ENCODE measurements at regions not wholly inside any gene's neighbourhood (a gene's known extent, or its start where the extent isn't known, plus 50 kb on each side); places are given as distances from the start of the nearest gene placed in this dataset.

- H3K9ac ChIP-seq (ENCODE audit: low read depth in 1 of 2, low read length in 2 of 2), result no peak overlapping the region
- DNase-seq (ENCODE audit: low spot score), result no peak
- H3K27ac ChIP-seq (ENCODE audit: low read depth in 1 of 2, low read length in 2 of 2), result no peak overlapping the region
- no peaks in the 10 kb centered on the region for H3K4me1 ChIP-seq (ENCODE audit: control insufficient read depth in 4 of 4, insufficient read depth in 4 of 4, low read length in 3 of 4)
- H3K36me3 ChIP-seq (ENCODE audit: control insufficient read depth in 4 of 4, insufficient read depth in 3 of 4, low read depth in 1 of 4, low read length in 3 of 4), result no peaks in the 10 kb centered on the region
- WGBS, result 75% methylated on average over 3 of the region's 3 CpGs
- no peak for TF ChIP-seq GABPA (IDR thresholded peaks at IDR 0.05 in 1 of 2, conservative IDR thresholded peaks at IDR 0.05 in 1 of 2)
- TF ChIP-seq, protein P1, sequence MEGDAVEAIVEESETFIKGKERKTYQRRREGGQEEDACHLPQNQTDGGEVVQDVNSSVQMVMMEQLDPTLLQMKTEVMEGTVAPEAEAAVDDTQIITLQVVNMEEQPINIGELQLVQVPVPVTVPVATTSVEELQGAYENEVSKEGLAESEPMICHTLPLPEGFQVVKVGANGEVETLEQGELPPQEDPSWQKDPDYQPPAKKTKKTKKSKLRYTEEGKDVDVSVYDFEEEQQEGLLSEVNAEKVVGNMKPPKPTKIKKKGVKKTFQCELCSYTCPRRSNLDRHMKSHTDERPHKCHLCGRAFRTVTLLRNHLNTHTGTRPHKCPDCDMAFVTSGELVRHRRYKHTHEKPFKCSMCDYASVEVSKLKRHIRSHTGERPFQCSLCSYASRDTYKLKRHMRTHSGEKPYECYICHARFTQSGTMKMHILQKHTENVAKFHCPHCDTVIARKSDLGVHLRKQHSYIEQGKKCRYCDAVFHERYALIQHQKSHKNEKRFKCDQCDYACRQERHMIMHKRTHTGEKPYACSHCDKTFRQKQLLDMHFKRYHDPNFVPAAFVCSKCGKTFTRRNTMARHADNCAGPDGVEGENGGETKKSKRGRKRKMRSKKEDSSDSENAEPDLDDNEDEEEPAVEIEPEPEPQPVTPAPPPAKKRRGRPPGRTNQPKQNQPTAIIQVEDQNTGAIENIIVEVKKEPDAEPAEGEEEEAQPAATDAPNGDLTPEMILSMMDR (IDR thresholded peaks at IDR 0.05; ENCODE audit: low read depth, low read length, missing input control), result no peak
- TF ChIP-seq FOXA2 (IDR thresholded peaks at IDR 0.05), result no peak
- TF ChIP-seq JUND (IDR thresholded peaks at IDR 0.05), result no peak
- TF ChIP-seq RAD21 (IDR thresholded peaks at IDR 0.05), result no peak
- TF ChIP-seq HNF4A (conservative IDR thresholded peaks at IDR 0.05), result no peak
- no peak for TF ChIP-seq TAF1 (conservative IDR thresholded peaks at IDR 0.05)
- TF ChIP-seq NR2F2 (IDR thresholded peaks at IDR 0.05), result no peak
- no peak for TF ChIP-seq ZBTB33 (IDR thresholded peaks at IDR 0.05)
- TF ChIP-seq EGR1 (IDR thresholded peaks at IDR 0.05; ENCODE audit: low read depth in 2 of 2), result no peak
- TF ChIP-seq, protein P2, sequence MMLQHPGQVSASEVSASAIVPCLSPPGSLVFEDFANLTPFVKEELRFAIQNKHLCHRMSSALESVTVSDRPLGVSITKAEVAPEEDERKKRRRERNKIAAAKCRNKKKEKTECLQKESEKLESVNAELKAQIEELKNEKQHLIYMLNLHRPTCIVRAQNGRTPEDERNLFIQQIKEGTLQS (IDR thresholded peaks at IDR 0.05), result no peak
- TF ChIP-seq FOXA1 (IDR thresholded peaks at IDR 0.05), result no peak
- no peak for TF ChIP-seq YY1 (IDR thresholded peaks at IDR 0.05)
- TF ChIP-seq SP1 (IDR thresholded peaks at IDR 0.05), result no peak
- TF ChIP-seq HNF4G (IDR thresholded peaks at IDR 0.05), result no peak
- TF ChIP-seq RXRA (IDR thresholded peaks at IDR 0.05), result no peak
- TF ChIP-seq MAX (IDR thresholded peaks at IDR 0.05), result no peak
- TF ChIP-seq, protein P3, sequence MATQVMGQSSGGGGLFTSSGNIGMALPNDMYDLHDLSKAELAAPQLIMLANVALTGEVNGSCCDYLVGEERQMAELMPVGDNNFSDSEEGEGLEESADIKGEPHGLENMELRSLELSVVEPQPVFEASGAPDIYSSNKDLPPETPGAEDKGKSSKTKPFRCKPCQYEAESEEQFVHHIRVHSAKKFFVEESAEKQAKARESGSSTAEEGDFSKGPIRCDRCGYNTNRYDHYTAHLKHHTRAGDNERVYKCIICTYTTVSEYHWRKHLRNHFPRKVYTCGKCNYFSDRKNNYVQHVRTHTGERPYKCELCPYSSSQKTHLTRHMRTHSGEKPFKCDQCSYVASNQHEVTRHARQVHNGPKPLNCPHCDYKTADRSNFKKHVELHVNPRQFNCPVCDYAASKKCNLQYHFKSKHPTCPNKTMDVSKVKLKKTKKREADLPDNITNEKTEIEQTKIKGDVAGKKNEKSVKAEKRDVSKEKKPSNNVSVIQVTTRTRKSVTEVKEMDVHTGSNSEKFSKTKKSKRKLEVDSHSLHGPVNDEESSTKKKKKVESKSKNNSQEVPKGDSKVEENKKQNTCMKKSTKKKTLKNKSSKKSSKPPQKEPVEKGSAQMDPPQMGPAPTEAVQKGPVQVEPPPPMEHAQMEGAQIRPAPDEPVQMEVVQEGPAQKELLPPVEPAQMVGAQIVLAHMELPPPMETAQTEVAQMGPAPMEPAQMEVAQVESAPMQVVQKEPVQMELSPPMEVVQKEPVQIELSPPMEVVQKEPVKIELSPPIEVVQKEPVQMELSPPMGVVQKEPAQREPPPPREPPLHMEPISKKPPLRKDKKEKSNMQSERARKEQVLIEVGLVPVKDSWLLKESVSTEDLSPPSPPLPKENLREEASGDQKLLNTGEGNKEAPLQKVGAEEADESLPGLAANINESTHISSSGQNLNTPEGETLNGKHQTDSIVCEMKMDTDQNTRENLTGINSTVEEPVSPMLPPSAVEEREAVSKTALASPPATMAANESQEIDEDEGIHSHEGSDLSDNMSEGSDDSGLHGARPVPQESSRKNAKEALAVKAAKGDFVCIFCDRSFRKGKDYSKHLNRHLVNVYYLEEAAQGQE (IDR thresholded peaks at IDR 0.05), result no peak
- H3K9me3 ChIP-seq (ENCODE audit: control insufficient read depth in 4 of 4, low read length in 3 of 4), result peaks cover 0 to 3% (median 0%) of the 10 kb centered on the region in 4 donors
- H3K4me3 ChIP-seq (ENCODE audit: low read depth in 1 of 3, low read length in 3 of 3), result no peak overlapping the region
- no peaks in the 10 kb centered on the region for H3K27me3 ChIP-seq (ENCODE audit: control insufficient read depth in 4 of 4, insufficient read depth in 4 of 4, low read length in 3 of 4)
These were observed 702.2 kb downstream of the MAT2B start for GRCh38 chr5:164207646-164208045.

Measured in liver (tissue), 8 donors.